ENCODE measurements at regions not wholly inside any gene's neighbourhood (a gene's known extent, or its start where the extent isn't known, plus 50 kb on each side); places are given as distances from the start of the nearest gene placed in this dataset.

- TF ChIP-seq POLR2AphosphoS5 (IDR thresholded peaks at IDR 0.05): no peak
- TF ChIP-seq, protein P1, sequence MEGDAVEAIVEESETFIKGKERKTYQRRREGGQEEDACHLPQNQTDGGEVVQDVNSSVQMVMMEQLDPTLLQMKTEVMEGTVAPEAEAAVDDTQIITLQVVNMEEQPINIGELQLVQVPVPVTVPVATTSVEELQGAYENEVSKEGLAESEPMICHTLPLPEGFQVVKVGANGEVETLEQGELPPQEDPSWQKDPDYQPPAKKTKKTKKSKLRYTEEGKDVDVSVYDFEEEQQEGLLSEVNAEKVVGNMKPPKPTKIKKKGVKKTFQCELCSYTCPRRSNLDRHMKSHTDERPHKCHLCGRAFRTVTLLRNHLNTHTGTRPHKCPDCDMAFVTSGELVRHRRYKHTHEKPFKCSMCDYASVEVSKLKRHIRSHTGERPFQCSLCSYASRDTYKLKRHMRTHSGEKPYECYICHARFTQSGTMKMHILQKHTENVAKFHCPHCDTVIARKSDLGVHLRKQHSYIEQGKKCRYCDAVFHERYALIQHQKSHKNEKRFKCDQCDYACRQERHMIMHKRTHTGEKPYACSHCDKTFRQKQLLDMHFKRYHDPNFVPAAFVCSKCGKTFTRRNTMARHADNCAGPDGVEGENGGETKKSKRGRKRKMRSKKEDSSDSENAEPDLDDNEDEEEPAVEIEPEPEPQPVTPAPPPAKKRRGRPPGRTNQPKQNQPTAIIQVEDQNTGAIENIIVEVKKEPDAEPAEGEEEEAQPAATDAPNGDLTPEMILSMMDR (IDR thresholded peaks at IDR 0.05 in 8 of 11, conservative IDR thresholded peaks at IDR 0.05 in 3 of 11): no peak
These were observed 382.5 kb upstream of the SORCS1 start for GRCh38 chr10:107546986-107547385.

All from spleen (tissue), 7 donors.